Brain microvascular endothelial cell (primary cell): ENCODE measurements at regions not wholly inside any gene's neighbourhood (a gene's known extent, or its start where the extent isn't known, plus 50 kb on each side); places are given as distances from the start of the nearest gene placed in this dataset.

Experiments used
- DNase-seq: peaks from one replicate; pipeline ENCODE4 v3.0.0-alpha.2; 2020
- H3K27ac ChIP-seq: fragments of 250-450 bp; sonication (Bioruptor Pico); 2 replicates; pipeline ENCODE4 v1.5.1; 2020; ENCODE audit warnings: mild to moderate bottlenecking, moderate library complexity
- H3K27me3 ChIP-seq: fragments of 250-450 bp; sonication (Bioruptor Pico); replicated peaks from 2 replicates; pipeline ENCODE4 v1.5.1; 2020; ENCODE audit warnings: mild to moderate bottlenecking
- H3K36me3 ChIP-seq: fragments of 250-450 bp; sonication (Bioruptor Pico); replicated peaks from 2 replicates; pipeline ENCODE4 v1.5.1; 2020; ENCODE audit warnings: mild to moderate bottlenecking
- H3K4me3 ChIP-seq: 2 replicates; pipeline ENCODE4 v1.5.1; 2011; ENCODE audit warnings: low read depth, mild to moderate bottlenecking, control low read depth, low read length, moderate library complexity
- in situ Hi-C: cut with HindIII; loops from 2 replicates; pipeline ENCODE4 v1.10.0; 2017; ENCODE audit warnings: low sequenced_read_pairs, low pct_ligation_motif_present
- TF ChIP-seq, protein P1 (sequence below): IDR thresholded peaks from 2 replicates; pipeline ENCODE4 v1.5.1; 2011; ENCODE audit warnings: low read depth, mild to moderate bottlenecking, moderate library complexity, low read length, control low read depth, inconsistent platforms; ENCODE audit errors: missing control alignments

- DNase-seq = no peak
- no peak overlapping the region for H3K27ac ChIP-seq
- no peaks in the 10 kb centered on the region for H3K36me3 ChIP-seq
- no peaks in the 10 kb centered on the region for H3K27me3 ChIP-seq
- no peak overlapping the region for H3K4me3 ChIP-seq
- TF ChIP-seq, protein P1, sequence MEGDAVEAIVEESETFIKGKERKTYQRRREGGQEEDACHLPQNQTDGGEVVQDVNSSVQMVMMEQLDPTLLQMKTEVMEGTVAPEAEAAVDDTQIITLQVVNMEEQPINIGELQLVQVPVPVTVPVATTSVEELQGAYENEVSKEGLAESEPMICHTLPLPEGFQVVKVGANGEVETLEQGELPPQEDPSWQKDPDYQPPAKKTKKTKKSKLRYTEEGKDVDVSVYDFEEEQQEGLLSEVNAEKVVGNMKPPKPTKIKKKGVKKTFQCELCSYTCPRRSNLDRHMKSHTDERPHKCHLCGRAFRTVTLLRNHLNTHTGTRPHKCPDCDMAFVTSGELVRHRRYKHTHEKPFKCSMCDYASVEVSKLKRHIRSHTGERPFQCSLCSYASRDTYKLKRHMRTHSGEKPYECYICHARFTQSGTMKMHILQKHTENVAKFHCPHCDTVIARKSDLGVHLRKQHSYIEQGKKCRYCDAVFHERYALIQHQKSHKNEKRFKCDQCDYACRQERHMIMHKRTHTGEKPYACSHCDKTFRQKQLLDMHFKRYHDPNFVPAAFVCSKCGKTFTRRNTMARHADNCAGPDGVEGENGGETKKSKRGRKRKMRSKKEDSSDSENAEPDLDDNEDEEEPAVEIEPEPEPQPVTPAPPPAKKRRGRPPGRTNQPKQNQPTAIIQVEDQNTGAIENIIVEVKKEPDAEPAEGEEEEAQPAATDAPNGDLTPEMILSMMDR = no peak
- in situ Hi-C loops = no loop called here
Observed at GRCh38 chr2:7407001-7407400, 489.8 kb downstream of the RNF144A start.

GRCh38 chr2:7407906-7408680, 490.9 kb downstream of the RNF144A start:
- H3K27me3 ChIP-seq = no peaks in the 10 kb centered on the region
- no peaks in the 10 kb centered on the region for H3K36me3 ChIP-seq
- in situ Hi-C loops = no loop called here
- H3K27ac ChIP-seq = no peak overlapping the region
- H3K4me3 ChIP-seq = no peak overlapping the region
- TF ChIP-seq, protein P1 = no peak
- no peak for DNase-seq

DNA sequence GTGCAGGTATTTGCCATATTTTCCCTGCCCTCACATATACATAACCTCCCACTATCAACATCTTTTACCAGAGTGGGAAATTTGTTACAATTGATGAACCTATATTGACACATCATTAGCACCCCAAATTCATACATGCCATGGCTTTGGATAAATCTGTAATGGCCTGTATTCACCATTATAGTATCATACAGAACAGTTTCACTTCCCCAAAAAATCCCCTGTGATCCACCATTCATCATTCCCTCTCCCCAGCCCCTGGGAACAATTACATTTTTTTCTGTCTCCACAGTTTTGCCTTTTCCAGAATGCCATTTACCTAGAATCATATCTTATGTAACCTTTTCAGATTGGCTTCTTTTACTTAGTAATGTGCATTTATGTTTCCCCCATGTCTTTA, 494.5 kb downstream of the RNF144A start:
- Histone ChIP-seq H3K27ac (no peak overlapping the region), H3K27me3 (no peaks in the 10 kb centered on the region), H3K36me3 (no peaks in the 10 kb centered on the region), H3K4me3 (no peak overlapping the region)
- in situ Hi-C loops = no loop called here
- no peak for DNase-seq
- TF ChIP-seq, protein P1 = no peak

DNA sequence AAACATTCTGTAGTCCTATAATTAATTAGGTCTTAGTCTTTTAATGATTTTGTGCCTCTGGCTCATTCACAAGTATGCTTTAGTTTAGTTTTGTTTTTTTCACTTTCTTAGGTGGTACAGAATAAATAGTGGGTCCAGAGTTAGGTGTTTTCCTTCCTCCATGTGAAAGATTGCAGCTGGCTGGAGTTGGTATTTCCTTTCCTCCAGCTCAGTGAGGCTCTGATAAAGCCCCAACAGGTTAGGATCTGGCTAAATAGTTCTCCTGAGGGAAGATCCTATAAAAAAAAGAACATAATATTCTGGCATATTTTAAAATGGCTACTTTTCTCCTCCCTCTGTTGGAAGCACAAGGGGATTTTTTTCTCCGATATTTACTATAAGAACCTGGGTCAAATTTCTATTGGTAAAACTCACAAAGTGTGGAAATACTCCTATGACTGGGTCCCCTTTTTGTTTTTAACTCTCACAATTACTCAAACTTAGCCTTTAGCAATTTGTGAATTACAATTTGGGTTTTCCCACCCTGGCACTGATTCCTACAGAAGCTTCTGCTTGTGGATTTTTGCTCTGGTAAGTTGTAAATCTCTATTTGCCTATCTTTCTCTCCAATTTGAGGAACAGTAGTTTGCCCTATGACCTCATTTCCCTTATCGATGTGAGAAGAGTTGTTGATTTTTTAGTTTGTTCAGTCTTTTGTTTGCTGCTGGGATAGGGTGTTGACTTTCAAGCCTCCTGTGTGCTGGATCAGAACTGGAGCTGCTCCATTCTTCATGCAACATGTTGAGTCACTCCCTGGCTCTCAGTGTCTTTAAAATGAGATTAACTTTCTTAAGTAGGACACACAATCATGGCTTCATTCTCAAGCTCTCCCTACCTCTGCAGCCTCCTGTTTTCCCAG, 500.9 kb downstream of the RNF144A start:
- Histone ChIP-seq H3K36me3 (no peaks in the 10 kb centered on the region), H3K4me3 (no peak overlapping the region), H3K27ac (no peak overlapping the region), H3K27me3 (no peaks in the 10 kb centered on the region)
- DNase-seq = no peak
- TF ChIP-seq, protein P1 = no peak
- in situ Hi-C loops = no loop called here

DNA sequence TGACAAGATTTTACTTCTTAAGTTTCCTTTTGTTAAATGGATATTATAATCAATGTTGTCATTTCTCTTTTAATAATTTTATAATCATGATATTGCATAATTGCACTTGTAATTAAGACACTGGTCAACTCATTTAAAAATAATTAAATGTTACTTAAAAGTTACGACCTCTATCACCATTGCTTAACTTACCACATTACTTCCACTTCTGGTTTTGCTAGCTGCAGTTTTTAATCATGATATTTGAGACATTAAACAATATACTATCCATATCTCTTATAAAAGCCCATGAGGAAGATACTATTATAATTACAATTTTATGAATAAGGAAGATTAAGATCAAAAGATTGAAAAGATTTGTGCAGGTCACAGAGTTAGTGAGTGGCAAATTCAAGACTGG, 502.0 kb downstream of the RNF144A start:
- Histone ChIP-seq H3K27me3 (no peaks in the 10 kb centered on the region), H3K4me3 (no peak overlapping the region), H3K27ac (no peak overlapping the region), H3K36me3 (no peaks in the 10 kb centered on the region)
- TF ChIP-seq, protein P1 = no peak
- in situ Hi-C loops = no loop called here
- no peak for DNase-seq
